GM12878 (cell line): ENCODE measurements at regions not wholly inside any gene's neighbourhood (a gene's known extent, or its start where the extent isn't known, plus 50 kb on each side); places are given as distances from the start of the nearest gene placed in this dataset.

Experiments
- ATAC-seq: fragments of 200-7000 bp; cut with Tn5 transposase; 3 replicates; pipeline ENCODE4 v1.9.1; 2020; ENCODE audit warnings: mild to moderate bottlenecking, moderate library complexity
- BruUV-seq: library from RNA; stranded (reverse); fragments of 400-500 nt; replicated peaks from 2 replicates; lab custom pipeline; 2021; lab: Mats Ljungman, UMichigan
- CTCF ChIA-PET: fragments of 300-600 bp; sonication (Branson Sonifier 250); formaldehyde crosslinking; extraction: SDS; loops from one replicate; lab custom pipeline; 2021; ENCODE audit warnings: inconsistent platforms; lab: Yijun Ruan, JAX
- POLR2A ChIA-PET: fragments of 350-600 bp; formaldehyde crosslinking; extraction: SDS; loops from one replicate; lab custom pipeline; 2021; ENCODE audit warnings: inconsistent platforms; lab: Charles Lee
- RAD21 ChIA-PET: fragments of 300-600 bp; sonication (Branson Sonifier 250); formaldehyde crosslinking; loops from one replicate; lab custom pipeline; 2023; ENCODE audit warnings: antibody characterized with exemption; ENCODE audit not compliant: unreplicated experiment; lab: Charles Lee
- SMC1A ChIA-PET: fragments of 300-600 bp; sonication (Branson Sonifier 250); formaldehyde crosslinking; loops from one replicate; lab custom pipeline; 2023; ENCODE audit not compliant: unreplicated experiment, uncharacterized antibody; lab: Charles Lee
- DNase-seq: peaks from one replicate; pipeline ENCODE4 v3.0.0-alpha.2; 2011; ENCODE audit warnings: low read depth, low spot score
- FAIRE-seq: peaks from 3 replicates; lab custom pipeline; 2011; peaks lifted over from hg19 to GRCh38; lab: Jason Lieb, UNC
- H2AFZ ChIP-seq: 2 replicates; pipeline ENCODE4 v1.6.0; 2011; ENCODE audit warnings: low read depth, low read length, control low read depth; ENCODE audit not compliant: control insufficient read depth
- H3K27ac ChIP-seq: 2 replicates; pipeline ENCODE4 v1.5.1; 2011; ENCODE audit warnings: control low read depth; ENCODE audit not compliant: control insufficient read depth, insufficient read depth
- H3K27me3 ChIP-seq, 2 experiments: replicated peaks in 1 of 2; 2 replicates each; pipeline versions ENCODE4 v1.6.0 to v1.6.1; 2011; ENCODE audit warnings: low read length in 1 of 2; ENCODE audit not compliant: control insufficient read depth in 2 of 2, insufficient read depth in 2 of 2
- H3K36me3 ChIP-seq, 2 experiments: 2 replicates each; pipeline ENCODE4 v1.5.1; 2011; ENCODE audit warnings: low read length in 1 of 2; ENCODE audit not compliant: control insufficient read depth in 2 of 2, insufficient read depth in 2 of 2
- H3K4me1 ChIP-seq: 2 replicates; pipeline ENCODE4 v1.6.1; 2011; ENCODE audit warnings: mild to moderate bottlenecking, low read length, moderate library complexity, mixed read lengths; ENCODE audit not compliant: control insufficient read depth, insufficient read depth
- H3K4me2 ChIP-seq: 2 replicates; pipeline ENCODE4 v1.6.0; 2011; ENCODE audit warnings: control low read depth; ENCODE audit not compliant: control insufficient read depth, insufficient read depth
- H3K4me3 ChIP-seq: fragments of 200-600 bp; sonication (generic); 2 replicates; pipeline ENCODE4 v1.5.1; 2016
- H3K79me2 ChIP-seq: 2 replicates; pipeline ENCODE4 v1.6.0; 2011; ENCODE audit warnings: low read length; ENCODE audit not compliant: control insufficient read depth, insufficient read depth
- H3K9ac ChIP-seq: 2 replicates; pipeline ENCODE4 v1.8.0; 2011; ENCODE audit warnings: low read length, control low read depth, mixed read lengths; ENCODE audit not compliant: control insufficient read depth, insufficient read depth
- H3K9me3 ChIP-seq: replicated peaks from 3 replicates; pipeline ENCODE4 v1.5.1; 2011; ENCODE audit warnings: mild to moderate bottlenecking, low read length; ENCODE audit not compliant: control insufficient read depth, insufficient read depth
- H4K20me1 ChIP-seq: 2 replicates; pipeline ENCODE4 v1.6.0; 2011; ENCODE audit not compliant: control insufficient read depth, insufficient read depth
- CBX3 ChIP-seq: fragments of 200-600 bp; sonication (generic); IDR thresholded peaks from 2 replicates; pipeline ENCODE4 v1.6.1; 2016; ENCODE audit warnings: low read depth, borderline replicate concordance
- CEBPB ChIP-seq, 2 experiments: fragments of 150-350 bp in 1 of 2; IDR thresholded peaks; 2 replicates each; pipeline ENCODE4 v1.6.1; 2012 to 2014; ENCODE audit warnings: low read depth in 2 of 2, low read length in 2 of 2, borderline replicate concordance in 1 of 2, inconsistent platforms in 1 of 2
- ESRRA ChIP-seq: IDR thresholded peaks from 2 replicates; pipeline ENCODE4 v1.6.1; 2012; ENCODE audit warnings: mild to moderate bottlenecking, low read length, improper control_type of control experiment
- FOXK2 ChIP-seq: fragments of 450-650 bp; IDR thresholded peaks from 2 replicates; pipeline ENCODE4 v1.6.1; 2017; ENCODE audit warnings: mild to moderate bottlenecking, moderate library complexity
- HCFC1 ChIP-seq: fragments of 150-350 bp; IDR thresholded peaks from 2 replicates; pipeline ENCODE4 v1.6.1; 2014; ENCODE audit warnings: low read length
- MEF2B ChIP-seq: fragments of 450-650 bp; IDR thresholded peaks from 2 replicates; pipeline ENCODE4 v1.6.1; 2018; ENCODE audit warnings: mild to moderate bottlenecking, moderate library complexity; ENCODE audit not compliant: partially characterized antibody, poor library complexity, severe bottlenecking
- MYB ChIP-seq: fragments of 150-350 bp; IDR thresholded peaks from 2 replicates; pipeline ENCODE4 v1.6.1; 2014; ENCODE audit warnings: mild to moderate bottlenecking, low read depth, low read length, borderline replicate concordance
- NFYB ChIP-seq: IDR thresholded peaks from 2 replicates; pipeline ENCODE4 v1.6.1; 2011; ENCODE audit warnings: low read depth, mild to moderate bottlenecking, low read length, improper control_type of control experiment, moderate library complexity; ENCODE audit not compliant: insufficient read depth
- POLR2AphosphoS5 ChIP-seq: IDR thresholded peaks from 2 replicates; pipeline ENCODE4 v1.6.1; 2011; ENCODE audit warnings: mild to moderate bottlenecking, low read length, inconsistent platforms
- RELA ChIP-seq: fragments of 450-650 bp; IDR thresholded peaks from 2 replicates; pipeline ENCODE4 v1.8.0; 2014; ENCODE audit warnings: borderline replicate concordance; ENCODE audit not compliant: partially characterized antibody
- TCF7 ChIP-seq: IDR thresholded peaks from 2 replicates; pipeline ENCODE4 v1.6.1; 2014; ENCODE audit warnings: antibody characterized with exemption, borderline replicate concordance
- WGBS: methylation state at CpG from one replicate; pipeline ENCODE4 v1.1.6; 2016; ENCODE audit warnings: low lambda C conversion rate; ENCODE audit not compliant: insufficient replicate concordance, insufficient coverage; ENCODE audit errors: missing lambda C conversion rate; 5-methylcytosine and 5-hydroxymethylcytosine counted together
- in situ Hi-C: fragments of 300-500 bp; cut with MboI; formaldehyde crosslinking; loops from 9 replicates; pipeline ENCODE4 v1.14.3; 2018; ENCODE audit warnings: mixed read lengths
- intact Hi-C: fragments of 100-400 bp; cut with micrococcal nuclease; formaldehyde crosslinking; loops from one replicate; pipeline ENCODE4 v1.14.2; 2022; ENCODE audit not compliant: unreplicated experiment
- TF ChIP-seq, protein P1 (sequence below): fragments of 450-650 bp; IDR thresholded peaks from 2 replicates; pipeline ENCODE4 v1.6.1; 2017; ENCODE audit warnings: mild to moderate bottlenecking, moderate library complexity
- TF ChIP-seq, protein P2 (sequence below): fragments of 450-650 bp; IDR thresholded peaks from 2 replicates; pipeline ENCODE4 v1.6.1; 2017; ENCODE audit warnings: mild to moderate bottlenecking, moderate library complexity

- Histone ChIP-seq H3K4me1 (no peaks in the 10 kb centered on the region), H3K79me2 (no peaks in the 10 kb centered on the region), H3K27me3 (no peaks in the 10 kb centered on the region), H3K4me3 (no peak overlapping the region), H2AFZ (no peak overlapping the region), H3K9ac (no peak overlapping the region), H3K36me3 (no peaks in the 10 kb centered on the region), H3K27ac (no peak overlapping the region), H3K4me2 (no peak overlapping the region), H3K9me3 (no peaks in the 10 kb centered on the region), H4K20me1 (no peaks in the 10 kb centered on the region)
- no peak for DNase-seq
- 2% methylated on average over 4 of the region's 4 CpGs for WGBS
- ChIA-PET CTCF (no interaction called here), RAD21 (no interaction called here), POLR2A (no interaction called here), SMC1A (no interaction called here)
- BruUV-seq: no TSS peak
- ATAC-seq: peak; percentile 24; the same call in 1 of the 3 replicates
- in situ Hi-C loops (no loop called here), intact Hi-C loops (no loop called here)
- FAIRE-seq: no peak
- TF ChIP-seq MYB: no peak
- TF ChIP-seq ESRRA: no peak
- no peak for TF ChIP-seq NFYB
- no peak for TF ChIP-seq HCFC1
- TF ChIP-seq, protein P1, sequence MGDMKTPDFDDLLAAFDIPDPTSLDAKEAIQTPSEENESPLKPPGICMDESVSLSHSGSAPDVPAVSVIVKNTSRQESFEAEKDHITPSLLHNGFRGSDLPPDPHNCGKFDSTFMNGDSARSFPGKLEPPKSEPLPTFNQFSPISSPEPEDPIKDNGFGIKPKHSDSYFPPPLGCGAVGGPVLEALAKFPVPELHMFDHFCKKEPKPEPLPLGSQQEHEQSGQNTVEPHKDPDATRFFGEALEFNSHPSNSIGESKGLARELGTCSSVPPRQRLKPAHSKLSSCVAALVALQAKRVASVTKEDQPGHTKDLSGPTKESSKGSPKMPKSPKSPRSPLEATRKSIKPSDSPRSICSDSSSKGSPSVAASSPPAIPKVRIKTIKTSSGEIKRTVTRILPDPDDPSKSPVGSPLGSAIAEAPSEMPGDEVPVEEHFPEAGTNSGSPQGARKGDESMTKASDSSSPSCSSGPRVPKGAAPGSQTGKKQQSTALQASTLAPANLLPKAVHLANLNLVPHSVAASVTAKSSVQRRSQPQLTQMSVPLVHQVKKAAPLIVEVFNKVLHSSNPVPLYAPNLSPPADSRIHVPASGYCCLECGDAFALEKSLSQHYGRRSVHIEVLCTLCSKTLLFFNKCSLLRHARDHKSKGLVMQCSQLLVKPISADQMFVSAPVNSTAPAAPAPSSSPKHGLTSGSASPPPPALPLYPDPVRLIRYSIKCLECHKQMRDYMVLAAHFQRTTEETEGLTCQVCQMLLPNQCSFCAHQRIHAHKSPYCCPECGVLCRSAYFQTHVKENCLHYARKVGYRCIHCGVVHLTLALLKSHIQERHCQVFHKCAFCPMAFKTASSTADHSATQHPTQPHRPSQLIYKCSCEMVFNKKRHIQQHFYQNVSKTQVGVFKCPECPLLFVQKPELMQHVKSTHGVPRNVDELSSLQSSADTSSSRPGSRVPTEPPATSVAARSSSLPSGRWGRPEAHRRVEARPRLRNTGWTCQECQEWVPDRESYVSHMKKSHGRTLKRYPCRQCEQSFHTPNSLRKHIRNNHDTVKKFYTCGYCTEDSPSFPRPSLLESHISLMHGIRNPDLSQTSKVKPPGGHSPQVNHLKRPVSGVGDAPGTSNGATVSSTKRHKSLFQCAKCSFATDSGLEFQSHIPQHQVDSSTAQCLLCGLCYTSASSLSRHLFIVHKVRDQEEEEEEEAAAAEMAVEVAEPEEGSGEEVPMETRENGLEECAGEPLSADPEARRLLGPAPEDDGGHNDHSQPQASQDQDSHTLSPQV: no peak
- no peak for TF ChIP-seq MEF2B
- no peak for TF ChIP-seq RELA
- no peak for TF ChIP-seq POLR2AphosphoS5
- TF ChIP-seq, protein P2, sequence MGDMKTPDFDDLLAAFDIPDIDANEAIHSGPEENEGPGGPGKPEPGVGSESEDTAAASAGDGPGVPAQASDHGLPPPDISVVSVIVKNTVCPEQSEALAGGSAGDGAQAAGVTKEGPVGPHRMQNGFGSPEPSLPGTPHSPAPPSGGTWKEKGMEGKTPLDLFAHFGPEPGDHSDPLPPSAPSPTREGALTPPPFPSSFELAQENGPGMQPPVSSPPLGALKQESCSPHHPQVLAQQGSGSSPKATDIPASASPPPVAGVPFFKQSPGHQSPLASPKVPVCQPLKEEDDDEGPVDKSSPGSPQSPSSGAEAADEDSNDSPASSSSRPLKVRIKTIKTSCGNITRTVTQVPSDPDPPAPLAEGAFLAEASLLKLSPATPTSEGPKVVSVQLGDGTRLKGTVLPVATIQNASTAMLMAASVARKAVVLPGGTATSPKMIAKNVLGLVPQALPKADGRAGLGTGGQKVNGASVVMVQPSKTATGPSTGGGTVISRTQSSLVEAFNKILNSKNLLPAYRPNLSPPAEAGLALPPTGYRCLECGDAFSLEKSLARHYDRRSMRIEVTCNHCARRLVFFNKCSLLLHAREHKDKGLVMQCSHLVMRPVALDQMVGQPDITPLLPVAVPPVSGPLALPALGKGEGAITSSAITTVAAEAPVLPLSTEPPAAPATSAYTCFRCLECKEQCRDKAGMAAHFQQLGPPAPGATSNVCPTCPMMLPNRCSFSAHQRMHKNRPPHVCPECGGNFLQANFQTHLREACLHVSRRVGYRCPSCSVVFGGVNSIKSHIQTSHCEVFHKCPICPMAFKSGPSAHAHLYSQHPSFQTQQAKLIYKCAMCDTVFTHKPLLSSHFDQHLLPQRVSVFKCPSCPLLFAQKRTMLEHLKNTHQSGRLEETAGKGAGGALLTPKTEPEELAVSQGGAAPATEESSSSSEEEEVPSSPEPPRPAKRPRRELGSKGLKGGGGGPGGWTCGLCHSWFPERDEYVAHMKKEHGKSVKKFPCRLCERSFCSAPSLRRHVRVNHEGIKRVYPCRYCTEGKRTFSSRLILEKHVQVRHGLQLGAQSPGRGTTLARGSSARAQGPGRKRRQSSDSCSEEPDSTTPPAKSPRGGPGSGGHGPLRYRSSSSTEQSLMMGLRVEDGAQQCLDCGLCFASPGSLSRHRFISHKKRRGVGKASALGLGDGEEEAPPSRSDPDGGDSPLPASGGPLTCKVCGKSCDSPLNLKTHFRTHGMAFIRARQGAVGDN: no peak
- no peak for TF ChIP-seq CEBPB (IDR thresholded peaks at IDR 0.05; ENCODE audit: borderline replicate concordance in 1 of 2, low read depth in 2 of 2, low read length in 2 of 2)
- TF ChIP-seq TCF7: no peak
- no peak for TF ChIP-seq CBX3
- TF ChIP-seq FOXK2: no peak
Measured at GRCh38 chr7:52555805-52556204, 479.6 kb upstream of the POM121L12 start.
